Middle frontal gyrus (tissue), 1 donor: ENCODE measurements at regions not wholly inside any gene's neighbourhood (a gene's known extent, or its start where the extent isn't known, plus 50 kb on each side); places are given as distances from the start of the nearest gene placed in this dataset.

Experiments
- DNase-seq: peaks from one replicate; pipeline ENCODE4 v3.0.0-alpha.2; 2015; ENCODE audit warnings: low spot score; ENCODE audit errors: extremely low spot score

DNA sequence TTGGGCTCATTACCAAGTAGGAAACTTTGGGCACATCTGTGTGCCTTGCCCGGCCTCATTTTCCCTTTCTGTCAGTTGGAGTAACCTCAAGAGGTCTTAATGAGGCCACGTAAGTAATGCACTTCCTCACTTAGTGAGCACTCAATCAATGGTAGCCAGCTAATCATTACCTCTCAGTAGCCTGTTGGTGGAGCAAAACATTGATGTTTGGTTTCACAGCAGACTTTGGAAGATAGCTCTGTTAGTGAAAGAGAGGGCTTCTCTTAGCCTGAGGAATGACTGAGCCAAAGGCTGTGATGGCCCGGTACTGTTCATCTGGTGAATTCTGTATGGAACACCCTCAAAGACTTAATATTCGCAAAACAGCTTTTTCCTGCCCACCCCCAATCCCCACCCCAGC lies 55.9 kb upstream of the ID4 start:
- no peak for DNase-seq

DNA sequence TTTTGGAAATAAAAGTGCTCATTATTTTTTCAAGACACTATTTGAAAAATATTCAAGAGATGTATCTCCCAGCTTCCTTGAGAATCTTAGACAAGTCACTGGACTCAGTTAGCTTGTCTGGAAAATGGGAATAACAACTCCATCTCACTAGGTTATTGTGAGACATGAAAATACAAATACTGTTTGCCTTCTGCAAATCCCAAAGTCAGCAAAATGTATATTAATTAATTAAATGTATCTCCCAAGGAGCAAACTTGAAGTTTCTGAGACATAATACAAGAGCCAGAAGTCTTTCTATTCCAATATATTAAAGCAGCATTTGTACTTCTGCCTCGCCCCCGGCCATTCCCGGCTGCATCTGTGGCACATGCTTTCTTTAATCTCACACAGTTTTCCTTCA lies 54.6 kb upstream of the ID4 start:
- no peak for DNase-seq
